ENCODE measurements at regions not wholly inside any gene's neighbourhood (a gene's known extent, or its start where the extent isn't known, plus 50 kb on each side); places are given as distances from the start of the nearest gene placed in this dataset.
"Not testable (repeated sequence)": the region's sequence is repeated elsewhere in the genome, so short reads cannot be mapped to it uniquely, and the experiment has no call there.

DNA sequence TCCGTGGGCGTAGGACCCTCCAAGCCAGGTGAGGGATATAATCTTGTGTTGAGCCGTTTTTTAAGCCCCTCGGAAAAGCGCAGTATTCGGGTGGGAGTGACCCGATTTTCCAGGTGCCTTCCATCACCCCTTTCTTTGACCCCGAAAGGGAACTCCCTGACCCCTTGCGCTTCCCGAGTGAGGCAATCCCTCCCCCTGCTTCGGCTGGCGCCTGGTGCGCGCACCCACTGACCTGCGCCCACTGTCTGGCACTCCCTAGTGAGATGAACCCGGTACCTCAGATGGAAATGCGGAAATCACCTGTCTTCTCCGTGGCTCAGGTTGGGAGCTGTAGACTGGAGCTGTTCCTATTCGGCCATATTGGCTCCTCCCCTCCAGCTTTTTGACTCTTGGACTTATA is 1365.0 kb downstream of the GRIK2 start:
- DNase-seq; intact Hi-C loops (cut with DNase I): not testable (repeated sequence)

GRCh38 chr6:102749210-102749971 is 1355.9 kb downstream of the GRIK2 start:
- DNase-seq, result no peak
- intact Hi-C loops (cut with DNase I), result no loop called here

- DNase-seq, result no peak
Observed at GRCh38 chr6:102746941-102747340, 1353.4 kb downstream of the GRIK2 start.

GRCh38 chr6:102742754-102743356 is 1349.3 kb downstream of the GRIK2 start:
- no peak for DNase-seq
- intact Hi-C loops (cut with DNase I), result no loop called here

More at GRCh38 chr6:102746941-102747340, 1353.4 kb downstream of the GRIK2 start:
- intact Hi-C loops (cut with DNase I), result no loop called here

DNA sequence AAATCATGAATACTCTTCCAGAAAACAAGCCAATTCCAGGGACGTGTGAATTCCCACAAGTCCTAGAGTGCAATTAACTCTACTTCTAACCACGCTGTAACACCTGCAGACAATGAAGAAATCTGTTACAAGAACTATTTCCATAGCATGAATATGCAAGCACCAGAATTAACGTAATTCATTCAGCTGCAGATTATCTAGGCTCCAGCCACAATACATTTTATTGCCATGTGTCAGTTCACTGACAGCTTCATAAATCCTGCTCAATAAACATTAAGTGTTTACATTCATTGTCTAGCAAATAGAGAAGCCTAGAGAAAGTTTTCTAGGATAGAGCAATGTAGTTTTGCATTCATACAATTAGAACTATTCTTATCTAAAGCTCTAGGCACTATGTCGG is 1348.5 kb downstream of the GRIK2 start:
- intact Hi-C loops (cut with DNase I), result no loop called here
- DNase-seq, result no peak

GRCh38 chr6:102736941-102737368 is 1343.4 kb downstream of the GRIK2 start:
- intact Hi-C loops (cut with DNase I), result no loop called here

GRCh38 chr6:102732898-102733297 is 1339.4 kb downstream of the GRIK2 start:
- DNase-seq, result no peak
- intact Hi-C loops (cut with DNase I), result no loop called here

More at GRCh38 chr6:102736941-102737368, 1343.4 kb downstream of the GRIK2 start:
- no peak for DNase-seq

DNA sequence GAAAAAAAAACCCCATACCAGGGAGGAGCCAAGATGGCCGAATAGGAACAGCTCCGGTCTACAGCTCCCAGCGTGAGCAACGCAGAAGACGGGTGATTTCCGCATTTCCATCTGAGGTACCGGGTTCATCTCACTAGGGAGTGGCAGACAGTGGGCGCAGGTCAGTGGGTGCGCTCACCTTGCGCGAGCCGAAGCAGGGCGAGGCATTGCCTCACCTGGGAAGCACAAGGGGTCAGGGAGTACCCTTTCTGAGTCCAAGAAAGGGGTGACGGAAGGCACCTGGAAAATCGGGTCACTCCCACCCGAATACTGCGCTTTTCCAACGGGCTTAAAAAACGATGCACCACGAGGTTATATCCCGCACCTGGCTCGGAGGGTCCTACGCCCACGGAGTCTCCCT is 1328.6 kb downstream of the GRIK2 start:
- DNase-seq; intact Hi-C loops (cut with DNase I): not testable (repeated sequence)

GRCh38 chr6:102717737-102718456 is 1324.4 kb downstream of the GRIK2 start:
- DNase-seq, result no peak

DNA sequence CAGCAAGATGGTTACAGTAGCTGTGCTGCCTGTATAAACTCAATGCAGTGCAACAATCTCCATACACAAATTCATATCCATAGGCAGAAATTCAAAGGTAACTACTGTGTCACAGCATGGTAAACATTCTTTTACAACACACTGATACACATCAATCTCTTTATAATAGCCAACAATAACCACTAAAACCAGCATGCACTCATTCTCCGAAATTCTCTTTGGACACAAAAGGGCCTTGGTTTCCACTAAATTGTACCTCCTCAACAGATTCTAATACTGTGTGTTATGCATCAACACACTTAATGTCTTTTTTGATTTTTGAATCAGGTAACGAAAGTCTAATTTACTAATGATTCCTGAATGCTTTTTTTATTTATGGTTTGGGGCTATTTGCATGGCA is 1323.7 kb downstream of the GRIK2 start:
- intact Hi-C loops (cut with DNase I), result no loop called here
- no peak for DNase-seq

More at GRCh38 chr6:102717737-102718456, 1324.4 kb downstream of the GRIK2 start:
- intact Hi-C loops (cut with DNase I), result no loop called here

GRCh38 chr6:102701019-102701418 is 1307.5 kb downstream of the GRIK2 start:
- intact Hi-C loops (cut with DNase I), result no loop called here

GRCh38 chr6:102686461-102686860 is 1293.0 kb downstream of the GRIK2 start:
- no peak for DNase-seq
- intact Hi-C loops (cut with DNase I), result no loop called here

More at GRCh38 chr6:102701019-102701418, 1307.5 kb downstream of the GRIK2 start:
- peak in 1 of 10 donors; percentile 44 for DNase-seq

DNA sequence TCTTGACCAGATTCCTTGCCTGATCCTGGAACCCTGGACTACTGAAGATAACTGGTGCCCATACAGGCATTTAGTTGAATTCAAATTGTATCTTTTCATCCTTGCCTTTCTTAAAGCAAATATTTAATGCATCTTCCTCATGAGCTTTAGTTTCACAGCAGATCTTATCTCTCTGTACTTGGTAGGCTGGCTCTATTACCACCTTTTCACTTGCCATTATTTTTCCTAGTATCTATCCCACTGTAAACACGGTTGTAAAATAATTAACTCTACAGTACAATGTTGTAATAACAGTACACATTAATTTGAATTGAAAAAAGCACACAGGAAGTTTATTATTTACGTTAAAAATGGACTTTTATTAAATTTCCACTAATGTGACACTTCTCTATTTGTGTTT is 1286.9 kb downstream of the GRIK2 start:
- intact Hi-C loops (cut with DNase I), result no loop called here
- no peak for DNase-seq

- DNase-seq, result no peak
- intact Hi-C loops (cut with DNase I), result no loop called here
Observed at GRCh38 chr6:102679865-102680264, 1286.4 kb downstream of the GRIK2 start.

- intact Hi-C loops (cut with DNase I), result no loop called here
- no peak for DNase-seq
Observed at GRCh38 chr6:102677225-102677624, 1283.7 kb downstream of the GRIK2 start.

DNA sequence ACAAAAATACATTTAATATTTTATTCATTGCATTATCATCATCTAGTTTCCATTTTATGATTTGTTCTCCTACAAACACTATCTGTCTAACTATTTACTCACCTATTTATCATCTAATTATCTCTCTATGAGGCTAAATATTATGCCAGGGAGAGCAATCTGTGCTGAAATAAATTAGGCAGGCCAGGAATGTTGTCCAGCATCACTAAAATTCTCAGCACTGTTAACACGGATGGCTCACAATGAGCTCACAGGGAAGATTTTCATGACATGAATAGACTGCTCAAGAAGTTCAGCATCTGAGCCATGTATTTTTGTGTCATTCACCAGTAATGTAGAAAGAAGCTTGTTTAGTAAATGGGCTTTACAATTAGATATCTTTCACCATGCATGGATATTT is 1277.2 kb downstream of the GRIK2 start:
- intact Hi-C loops (cut with DNase I), result no loop called here
- no peak for DNase-seq

DNA sequence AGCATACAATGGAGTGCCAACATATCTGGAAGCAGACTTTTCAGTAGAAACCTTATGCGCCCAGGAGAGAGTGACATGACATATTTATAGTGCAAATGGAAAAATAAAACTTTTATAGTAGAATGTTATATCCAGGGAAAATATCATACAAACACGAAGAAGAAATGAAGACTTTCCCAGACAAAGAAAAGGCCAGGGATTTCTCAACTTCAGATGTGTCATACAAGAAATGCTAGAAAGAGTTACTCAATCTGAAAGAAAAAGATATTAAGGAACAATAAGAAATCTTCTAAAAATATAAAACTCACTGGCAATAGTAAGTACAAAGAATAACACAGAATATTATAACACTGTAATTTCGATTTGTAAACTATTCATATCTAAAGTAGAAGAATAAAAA is 1269.3 kb downstream of the GRIK2 start:
- intact Hi-C loops (cut with DNase I), result no loop called here
- no peak for DNase-seq

DNA sequence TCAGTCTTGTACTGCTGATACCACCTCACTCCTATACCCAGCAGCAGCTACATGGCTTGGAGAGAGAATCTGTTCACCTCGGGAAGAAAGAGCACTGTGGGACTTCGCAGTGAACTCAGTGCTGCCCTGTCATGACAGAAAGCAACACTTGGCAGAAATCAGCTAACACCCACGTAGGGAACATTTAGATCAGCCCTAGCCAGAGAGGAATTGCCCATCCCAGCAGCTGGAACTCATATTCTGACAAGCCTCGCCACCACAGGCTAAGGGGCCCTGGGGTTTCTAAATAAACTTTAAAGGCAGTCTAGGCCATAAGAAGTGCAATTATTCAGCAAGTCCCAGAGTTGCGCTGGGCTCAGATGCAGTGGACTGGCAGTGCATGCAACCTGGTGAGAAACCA is 1266.8 kb downstream of the GRIK2 start:
- intact Hi-C loops (cut with DNase I), result no loop called here
- DNase-seq, result no peak

DNA sequence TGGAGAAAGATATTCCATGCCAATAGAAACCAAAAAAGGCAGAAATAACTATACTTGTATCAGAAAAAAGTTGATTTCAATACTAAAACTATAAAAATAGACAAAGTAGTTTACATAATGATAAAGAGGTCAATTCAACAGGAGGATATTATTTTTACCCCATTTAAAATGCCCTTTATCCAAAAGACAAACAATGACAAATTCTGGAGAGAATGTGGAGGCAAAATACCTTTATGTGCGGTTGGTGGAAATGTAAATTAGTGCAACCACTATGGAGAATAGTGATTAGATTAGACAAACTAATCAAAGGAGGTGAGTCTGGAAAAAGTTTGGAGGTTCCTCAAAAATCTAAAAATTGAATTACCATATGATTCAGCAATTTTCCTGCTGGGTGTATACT is 1262.3 kb downstream of the GRIK2 start:
- no peak for DNase-seq
- intact Hi-C loops (cut with DNase I), result no loop called here

GRCh38 chr6:102641426-102641825 is 1247.9 kb downstream of the GRIK2 start:
- intact Hi-C loops (cut with DNase I), result no loop called here
- DNase-seq, result no peak

DNA sequence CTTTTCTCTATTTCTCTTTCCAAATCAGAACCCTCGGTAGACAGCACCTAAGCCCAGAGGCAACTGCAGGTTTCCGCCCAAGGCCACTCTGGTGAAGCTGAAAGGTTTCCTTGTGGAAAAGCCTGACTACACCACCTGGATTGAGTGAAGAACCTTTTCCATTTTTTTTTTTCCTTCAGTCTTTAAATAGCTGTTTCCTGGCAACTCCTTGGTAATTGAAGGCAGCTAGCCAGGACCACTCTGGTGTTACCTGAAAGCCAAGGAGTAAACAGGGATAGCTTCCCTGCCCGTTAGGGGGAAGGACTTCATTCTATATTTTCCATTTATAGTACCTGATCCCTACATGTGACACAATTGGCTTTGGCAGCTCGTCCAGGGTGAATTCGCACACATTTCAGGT is 1238.4 kb downstream of the GRIK2 start:
- intact Hi-C loops (cut with DNase I), result no loop called here
- no peak for DNase-seq
